GM19025 (cell line): ENCODE measurements at regions not wholly inside any gene's neighbourhood (a gene's known extent, or its start where the extent isn't known, plus 50 kb on each side); places are given as distances from the start of the nearest gene placed in this dataset.
"Not testable (repeated sequence)": the region's sequence is repeated elsewhere in the genome, so short reads cannot be mapped to it uniquely, and the experiment has no call there.

ENCODE experiments used
- ATAC-seq: cut with Tn5 transposase; IDR thresholded peaks from one replicate; pipeline ENCODE4 v1.9.1; 2021; ENCODE audit warnings: mild to moderate bottlenecking, low read depth, moderate library complexity; ENCODE audit not compliant: unreplicated experiment

GRCh38 chrX:13189380-13189779 is 130.5 kb downstream of the ATXN3L start:
- ATAC-seq: no peak

DNA sequence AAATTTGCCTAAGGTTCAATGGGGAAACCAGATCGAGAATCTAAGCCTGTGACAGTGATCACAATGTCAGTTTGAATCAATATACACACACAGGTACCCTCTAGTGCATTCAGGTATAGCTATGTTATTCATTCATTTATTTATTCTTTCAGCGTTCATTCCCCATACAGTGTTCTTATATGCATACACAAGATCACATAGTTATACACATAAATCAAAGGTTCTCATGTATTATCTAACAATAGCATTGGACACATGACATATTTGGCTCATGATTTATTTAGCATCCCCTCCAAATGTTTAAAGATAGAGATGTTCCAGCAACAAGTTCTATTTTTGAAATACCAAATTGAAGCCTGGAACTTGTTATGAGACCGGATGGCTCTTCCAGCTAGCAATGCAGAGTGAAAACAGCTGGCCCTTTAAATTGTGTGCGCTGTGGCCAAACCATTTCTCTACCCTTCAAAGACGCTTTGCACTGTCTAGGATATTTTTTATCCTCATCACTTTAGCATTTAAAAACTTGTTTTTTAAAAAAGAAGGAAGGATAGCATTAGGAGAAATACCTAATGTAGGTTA is 131.0 kb downstream of the ATXN3L start:
- ATAC-seq: no peak

- ATAC-seq: not testable (repeated sequence)
Measured at GRCh38 chrX:13186643-13187042, 133.2 kb downstream of the ATXN3L start.

DNA sequence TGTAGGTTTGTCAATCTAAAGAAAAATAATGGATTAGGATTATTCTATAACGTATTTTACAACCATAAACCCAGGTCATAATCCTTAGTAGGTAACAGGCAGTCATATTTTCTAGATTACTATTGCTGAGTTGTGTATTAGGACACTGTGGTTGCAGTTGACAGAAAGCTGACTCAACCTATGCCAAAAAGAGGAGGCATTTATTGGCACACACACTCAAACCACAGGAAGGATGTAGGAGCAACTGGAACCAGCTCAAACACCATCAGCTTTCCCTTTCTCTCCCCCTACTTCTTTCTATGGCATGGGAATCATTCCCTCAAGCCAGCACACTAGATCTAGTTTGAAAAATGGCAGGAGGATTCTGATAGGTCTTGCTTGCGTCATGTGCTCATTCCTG is 136.4 kb upstream of the FAM9C start:
- ATAC-seq: no peak

DNA sequence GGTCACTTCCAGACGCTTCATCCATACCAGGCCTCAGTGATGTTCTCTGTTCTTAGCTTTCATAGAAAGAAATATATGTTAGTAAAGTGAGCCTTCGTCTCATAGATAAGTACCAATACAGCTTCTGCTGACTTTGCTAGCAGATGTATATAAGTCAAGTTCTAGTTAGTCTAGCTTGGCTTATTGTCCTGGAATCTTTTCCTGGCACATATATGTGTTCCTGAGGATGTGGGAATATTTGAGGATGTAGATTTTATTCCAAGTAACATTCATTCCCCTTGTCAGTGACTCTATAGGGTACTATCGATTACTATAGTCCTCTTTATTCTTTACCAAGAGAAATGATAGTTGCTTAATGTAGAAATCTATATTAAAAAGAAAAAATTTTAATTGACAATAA is 135.2 kb upstream of the FAM9C start:
- no peak for ATAC-seq

DNA sequence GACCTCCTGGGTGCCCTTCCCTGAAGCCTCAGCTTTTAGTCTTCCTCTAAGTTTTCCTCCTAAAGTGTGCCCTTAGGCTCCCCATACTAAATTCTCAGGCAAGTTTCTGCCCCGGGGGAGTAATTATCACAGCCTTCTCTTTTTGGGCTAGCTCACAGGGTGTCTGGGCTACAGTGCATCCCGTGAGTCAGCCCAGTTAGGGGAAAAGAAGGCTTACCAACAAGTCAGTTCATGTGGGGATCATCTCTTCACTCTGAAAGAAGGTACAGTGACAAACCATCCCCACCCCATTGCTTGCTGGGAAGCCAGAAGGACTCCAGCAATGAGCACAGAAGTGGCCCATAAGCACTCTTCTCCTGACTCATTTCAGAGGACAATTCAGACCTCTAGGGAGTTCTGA is 134.7 kb upstream of the FAM9C start:
- ATAC-seq: no peak

DNA sequence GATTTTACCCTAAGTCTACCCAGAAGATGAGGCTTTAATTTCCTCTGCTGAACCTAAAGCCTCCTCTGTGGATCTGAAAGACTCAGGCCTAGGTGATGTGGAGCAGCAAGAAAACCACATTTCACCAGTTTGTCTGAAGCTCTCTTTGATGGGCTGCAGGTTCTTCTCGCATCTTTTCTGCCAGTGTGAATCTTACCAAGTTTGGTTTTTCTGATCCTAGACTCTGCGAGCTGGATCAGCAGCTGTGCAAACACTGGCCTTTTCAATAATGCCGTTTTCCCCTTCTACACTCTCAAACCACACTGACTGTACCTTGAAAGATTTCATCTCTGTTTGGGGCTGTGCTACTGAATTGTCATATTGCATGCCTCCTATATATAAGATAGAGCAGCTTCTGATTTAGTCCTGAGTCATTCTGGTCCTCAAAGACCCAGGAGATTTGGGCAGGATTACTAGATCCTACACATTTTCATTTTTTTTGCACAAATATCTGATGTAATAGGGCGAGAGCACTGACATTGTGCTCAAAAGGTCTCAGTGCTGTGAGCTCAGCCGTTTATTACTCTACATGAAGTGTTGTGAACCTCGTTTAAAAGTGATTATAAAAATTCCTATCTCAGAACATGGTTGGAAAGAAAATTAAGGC is 133.6 kb upstream of the FAM9C start:
- ATAC-seq: no peak

DNA sequence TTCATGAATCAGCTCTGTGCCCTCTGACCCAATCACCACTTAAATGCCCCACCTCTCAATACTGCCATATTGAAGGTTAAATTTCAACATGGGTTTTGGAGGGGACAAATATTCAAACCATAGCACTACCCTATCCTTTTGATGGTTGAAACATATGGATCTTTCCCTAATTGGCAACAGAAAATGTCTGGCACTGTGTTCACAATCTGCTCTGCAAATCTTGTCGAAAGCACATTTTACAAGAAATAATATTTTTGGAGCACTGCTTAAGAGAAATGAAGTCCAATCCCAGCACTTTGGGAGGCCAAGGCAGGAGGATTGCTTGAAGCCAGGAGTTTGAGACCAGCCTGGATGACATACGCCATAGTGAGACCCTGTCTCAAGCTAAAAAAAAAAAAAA is 130.6 kb upstream of the FAM9C start:
- no peak for ATAC-seq

DNA sequence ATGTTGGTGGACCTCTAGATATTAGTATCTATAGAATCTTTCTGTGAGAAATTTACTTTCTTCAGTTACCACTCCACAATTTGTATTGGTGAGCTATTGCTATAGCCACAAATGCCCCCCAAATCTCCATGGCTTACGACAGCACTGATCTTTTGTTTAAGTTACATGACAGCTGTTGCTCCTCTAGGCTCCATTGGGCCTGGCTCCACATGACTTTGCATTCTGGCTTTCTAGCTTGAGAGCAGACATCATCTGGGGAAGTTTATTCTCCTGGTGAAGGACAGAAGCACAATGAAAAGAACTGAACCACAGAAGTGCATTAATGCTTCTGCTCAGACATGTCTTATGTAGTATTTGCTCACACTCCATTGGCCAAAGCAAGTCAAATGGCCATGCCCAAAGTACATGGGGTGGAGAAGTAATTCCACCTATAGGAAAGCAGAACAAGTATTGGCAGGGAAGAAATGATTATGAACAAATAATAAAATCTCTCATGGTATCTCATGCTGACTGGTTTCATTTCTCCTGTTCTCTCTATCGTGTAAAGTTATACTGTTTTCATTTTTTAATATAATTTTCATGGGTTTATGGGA is 126.6 kb upstream of the FAM9C start:
- no peak for ATAC-seq

DNA sequence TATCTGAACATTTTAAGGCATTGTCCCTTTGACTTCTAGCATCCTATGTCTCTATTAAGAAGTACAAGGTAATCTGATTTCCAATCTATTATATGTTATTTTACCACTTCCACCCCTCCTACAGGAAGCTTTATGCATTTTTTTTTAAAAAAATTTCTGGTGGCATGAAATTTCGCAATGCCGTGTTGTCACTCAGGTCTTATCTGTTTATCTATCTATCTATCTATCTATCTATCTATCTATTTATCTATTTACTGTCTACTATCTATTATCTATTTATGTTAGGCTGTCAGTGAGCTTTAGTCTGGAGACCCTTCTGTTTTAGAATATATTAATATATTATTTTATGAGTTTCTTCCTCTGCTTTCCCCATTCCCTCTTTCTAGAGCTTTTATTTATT is 125.3 kb upstream of the FAM9C start:
- ATAC-seq: no peak

- no peak for ATAC-seq
Measured at GRCh38 chrX:13168269-13168668, 123.8 kb upstream of the FAM9C start.

GRCh38 chrX:13167481-13168231 is 123.2 kb upstream of the FAM9C start:
- ATAC-seq: no peak

DNA sequence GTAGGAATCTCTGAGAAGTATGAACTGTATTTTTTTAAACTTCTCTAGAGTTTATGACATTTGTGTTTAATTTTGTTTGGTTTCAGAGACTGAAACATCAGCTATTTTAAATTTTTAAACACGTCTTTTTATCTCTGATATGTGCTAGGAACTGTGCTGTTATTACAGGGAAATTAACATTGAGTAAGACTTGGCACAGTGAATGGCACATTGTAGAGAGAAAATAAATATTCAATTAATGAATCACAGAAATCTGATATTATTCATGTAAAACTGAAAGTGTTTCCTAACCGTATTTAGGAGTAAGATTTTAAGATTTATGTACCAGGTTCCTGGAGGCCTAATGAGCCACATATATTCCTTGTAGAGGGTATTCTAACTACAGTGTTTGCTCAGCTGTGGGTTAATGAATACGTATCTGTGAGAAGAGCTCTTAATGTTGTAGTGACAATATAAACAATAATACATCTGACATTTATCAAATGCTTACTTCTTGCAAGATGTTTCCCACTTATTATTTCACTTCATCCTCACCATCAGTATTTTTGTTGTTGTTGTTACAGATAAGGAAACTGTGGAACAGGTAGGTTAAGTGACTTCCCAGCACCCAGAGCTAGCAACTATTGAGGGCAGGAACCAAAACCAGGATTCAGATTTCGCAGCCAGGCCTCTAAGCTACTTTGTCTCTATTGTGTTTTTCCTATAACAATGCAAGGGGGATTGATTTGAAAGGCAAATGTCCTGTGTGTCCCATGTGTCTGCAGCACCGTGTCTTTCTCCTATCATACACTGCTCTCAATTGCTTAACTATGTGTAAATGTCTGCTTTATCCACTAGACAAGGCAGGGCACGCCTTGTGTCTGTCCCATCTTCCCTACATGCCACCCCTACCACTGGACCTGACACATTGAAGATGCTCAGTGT is 121.1 kb upstream of the FAM9C start:
- ATAC-seq: no peak

DNA sequence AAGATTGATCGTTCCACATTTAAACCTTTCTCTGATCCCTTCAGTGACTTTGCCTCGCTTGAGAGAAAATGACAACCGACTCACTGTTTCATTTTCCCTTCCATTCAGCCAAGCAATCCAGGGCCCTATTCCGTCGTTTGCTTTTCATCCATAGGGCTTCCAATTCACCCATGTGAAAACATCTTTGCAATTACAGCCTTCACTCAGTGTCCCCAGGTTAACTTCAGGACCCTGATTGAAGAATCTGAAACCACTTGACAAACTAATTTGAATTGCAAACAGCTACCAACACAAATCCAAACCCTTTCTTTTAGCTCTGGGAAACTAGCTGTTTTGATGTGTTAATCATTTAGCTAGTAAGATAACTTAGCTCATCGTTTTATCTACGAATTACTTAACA is 120.2 kb upstream of the FAM9C start:
- ATAC-seq: no peak

GRCh38 chrX:13162772-13163410 is 118.5 kb upstream of the FAM9C start:
- no peak for ATAC-seq

DNA sequence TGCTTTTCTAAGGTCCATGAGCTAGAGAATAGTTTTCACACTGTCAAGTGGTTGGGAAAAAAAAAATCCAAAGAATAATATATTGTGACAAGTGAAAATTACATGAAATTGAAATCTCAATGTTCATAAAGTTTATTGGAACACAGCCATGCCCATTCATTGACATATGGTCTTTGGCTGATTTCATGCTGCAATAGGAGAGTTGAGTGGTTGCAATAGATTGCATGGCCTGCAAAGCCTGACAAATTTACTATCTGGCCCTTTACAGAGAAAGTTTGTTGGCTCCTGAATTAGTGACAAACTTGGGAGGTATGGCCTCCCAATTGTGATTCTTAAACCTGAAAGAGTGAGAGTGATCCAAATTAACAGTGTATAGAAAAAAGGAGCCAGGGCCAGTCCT is 115.5 kb upstream of the FAM9C start:
- no peak for ATAC-seq

DNA sequence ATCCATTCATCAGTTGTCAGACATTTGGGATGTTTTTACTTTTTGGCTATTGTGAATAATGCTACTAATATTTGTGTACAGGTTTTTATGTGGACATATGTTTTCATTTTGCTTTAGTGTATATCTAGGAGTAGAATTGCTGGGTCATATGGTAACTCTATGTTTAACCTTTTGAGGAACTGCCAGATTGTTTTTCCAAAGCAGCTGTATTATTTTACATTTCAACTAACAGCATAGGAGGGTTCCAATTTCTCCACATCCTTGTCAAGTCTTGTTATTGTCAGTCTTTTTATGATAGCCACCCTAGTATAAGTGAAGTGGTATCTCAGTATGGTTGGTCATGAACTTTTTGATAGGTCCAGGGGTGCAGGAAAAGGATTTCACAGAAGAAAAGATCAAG is 114.5 kb upstream of the FAM9C start:
- ATAC-seq: no peak

DNA sequence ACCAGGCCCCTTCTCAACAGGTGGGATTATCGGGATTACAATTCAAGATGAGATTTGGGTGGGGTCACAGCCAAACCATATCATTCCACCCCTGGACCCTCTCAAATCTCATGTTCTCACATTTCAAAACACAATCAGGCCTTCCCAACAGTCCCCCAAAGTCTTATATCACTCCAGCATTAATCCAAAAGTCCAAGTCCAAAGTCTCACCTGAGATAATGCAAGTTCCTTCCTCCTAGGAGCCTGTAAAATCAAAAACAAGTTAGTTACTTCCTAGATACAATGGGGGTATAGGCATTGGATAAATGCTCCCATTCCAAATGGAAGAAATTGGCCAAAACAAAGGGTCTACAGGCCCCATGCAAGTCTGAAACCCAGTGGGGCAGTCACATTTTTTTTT is 111.1 kb upstream of the FAM9C start:
- ATAC-seq: not testable (repeated sequence)

GRCh38 chrX:13153796-13154195 is 109.4 kb upstream of the FAM9C start:
- ATAC-seq: no peak

DNA sequence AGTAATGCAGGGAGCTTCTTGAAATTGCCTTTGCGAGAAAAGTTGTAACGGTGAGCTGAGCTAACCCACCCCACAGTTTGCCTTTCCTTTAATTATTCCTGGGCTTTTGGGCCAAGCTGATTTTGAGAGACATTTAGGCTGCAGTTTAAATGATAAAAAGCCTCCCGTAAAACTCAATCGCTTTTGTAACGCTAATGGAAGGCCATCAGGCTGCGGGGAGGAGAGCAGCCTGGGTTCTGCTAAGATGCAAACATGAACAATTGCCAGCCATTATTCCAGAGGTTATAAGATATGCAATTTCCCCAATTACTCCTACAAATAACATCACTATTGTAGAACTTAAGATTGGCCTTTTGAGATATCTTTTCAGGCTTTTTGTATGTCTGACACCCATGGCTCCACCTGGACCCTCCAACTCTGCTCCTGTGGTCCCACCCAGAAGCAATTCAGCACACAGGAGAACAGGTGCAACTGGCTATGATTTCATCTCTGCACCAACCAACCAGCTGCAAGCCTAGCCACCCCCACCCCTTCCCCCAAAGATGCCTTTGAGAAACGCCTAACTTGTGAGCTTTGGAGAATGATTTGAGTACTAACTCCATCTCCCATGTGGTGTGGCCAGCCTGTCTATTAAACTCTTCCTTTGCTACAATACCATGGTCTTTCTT is 108.2 kb upstream of the FAM9C start:
- no peak for ATAC-seq
